ENCODE measurements at regions not wholly inside any gene's neighbourhood (a gene's known extent, or its start where the extent isn't known, plus 50 kb on each side); places are given as distances from the start of the nearest gene placed in this dataset.

- H3K4me3 ChIP-seq (ENCODE audit: control insufficient read depth, low read depth, low read length): no peak overlapping the region
- no peak for DNase-seq (ENCODE audit: low read depth)
Observed at GRCh38 chr4:179128299-179128698, 1686.1 kb upstream of the AGA start.

DNA sequence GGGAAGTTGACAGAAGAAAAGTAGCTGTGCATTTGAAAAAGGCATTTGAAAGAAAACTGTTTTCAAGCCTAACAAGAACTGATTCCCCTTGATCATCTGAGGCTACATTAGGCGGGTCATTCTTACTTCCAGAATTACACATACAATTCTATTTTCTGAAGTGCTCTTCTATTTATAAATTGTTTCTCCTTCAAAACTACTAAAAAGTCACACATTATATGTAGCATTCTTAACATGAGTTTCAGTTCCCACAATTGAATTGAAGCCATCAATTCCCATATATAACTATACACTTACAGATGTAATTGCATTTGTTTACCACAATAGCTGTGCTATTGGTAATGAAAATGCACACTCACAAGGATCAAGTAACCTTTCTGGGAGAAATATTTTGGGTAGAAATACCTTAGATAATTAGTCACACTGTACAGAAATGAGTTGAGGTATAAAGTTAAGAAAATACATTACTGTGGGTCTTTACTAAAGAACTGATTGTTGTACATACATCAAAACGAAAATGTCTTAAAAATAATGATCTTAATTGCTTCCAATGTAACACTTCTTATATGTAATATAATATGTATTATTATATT, 1688.0 kb upstream of the AGA start:
- no peak for DNase-seq (ENCODE audit: low read depth)
- TF ChIP-seq, protein P1, sequence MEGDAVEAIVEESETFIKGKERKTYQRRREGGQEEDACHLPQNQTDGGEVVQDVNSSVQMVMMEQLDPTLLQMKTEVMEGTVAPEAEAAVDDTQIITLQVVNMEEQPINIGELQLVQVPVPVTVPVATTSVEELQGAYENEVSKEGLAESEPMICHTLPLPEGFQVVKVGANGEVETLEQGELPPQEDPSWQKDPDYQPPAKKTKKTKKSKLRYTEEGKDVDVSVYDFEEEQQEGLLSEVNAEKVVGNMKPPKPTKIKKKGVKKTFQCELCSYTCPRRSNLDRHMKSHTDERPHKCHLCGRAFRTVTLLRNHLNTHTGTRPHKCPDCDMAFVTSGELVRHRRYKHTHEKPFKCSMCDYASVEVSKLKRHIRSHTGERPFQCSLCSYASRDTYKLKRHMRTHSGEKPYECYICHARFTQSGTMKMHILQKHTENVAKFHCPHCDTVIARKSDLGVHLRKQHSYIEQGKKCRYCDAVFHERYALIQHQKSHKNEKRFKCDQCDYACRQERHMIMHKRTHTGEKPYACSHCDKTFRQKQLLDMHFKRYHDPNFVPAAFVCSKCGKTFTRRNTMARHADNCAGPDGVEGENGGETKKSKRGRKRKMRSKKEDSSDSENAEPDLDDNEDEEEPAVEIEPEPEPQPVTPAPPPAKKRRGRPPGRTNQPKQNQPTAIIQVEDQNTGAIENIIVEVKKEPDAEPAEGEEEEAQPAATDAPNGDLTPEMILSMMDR (IDR thresholded peaks at IDR 0.05; ENCODE audit: control insufficient read depth, insufficient read depth, low read depth, low read length, missing control alignments): no peak
- no peak overlapping the region for H3K4me3 ChIP-seq (ENCODE audit: control insufficient read depth, low read depth, low read length)

More at GRCh38 chr4:179128299-179128698, 1686.1 kb upstream of the AGA start:
- TF ChIP-seq, protein P1 (IDR thresholded peaks at IDR 0.05; ENCODE audit: control insufficient read depth, insufficient read depth, low read depth, low read length, missing control alignments): no peak

GRCh38 chr4:179145746-179146525, 1703.7 kb upstream of the AGA start:
- TF ChIP-seq, protein P1 (IDR thresholded peaks at IDR 0.05; ENCODE audit: control insufficient read depth, insufficient read depth, low read depth, low read length, missing control alignments): no peak
- no peak overlapping the region for H3K4me3 ChIP-seq (ENCODE audit: control insufficient read depth, low read depth, low read length)
- no peak for DNase-seq (ENCODE audit: low read depth)

- no peak for DNase-seq (ENCODE audit: low read depth)
- H3K4me3 ChIP-seq (ENCODE audit: control insufficient read depth, low read depth, low read length): no peak overlapping the region
- TF ChIP-seq, protein P1 (IDR thresholded peaks at IDR 0.05; ENCODE audit: control insufficient read depth, insufficient read depth, low read depth, low read length, missing control alignments): no peak
Observed at GRCh38 chr4:179151770-179152169, 1709.5 kb upstream of the AGA start.

DNA sequence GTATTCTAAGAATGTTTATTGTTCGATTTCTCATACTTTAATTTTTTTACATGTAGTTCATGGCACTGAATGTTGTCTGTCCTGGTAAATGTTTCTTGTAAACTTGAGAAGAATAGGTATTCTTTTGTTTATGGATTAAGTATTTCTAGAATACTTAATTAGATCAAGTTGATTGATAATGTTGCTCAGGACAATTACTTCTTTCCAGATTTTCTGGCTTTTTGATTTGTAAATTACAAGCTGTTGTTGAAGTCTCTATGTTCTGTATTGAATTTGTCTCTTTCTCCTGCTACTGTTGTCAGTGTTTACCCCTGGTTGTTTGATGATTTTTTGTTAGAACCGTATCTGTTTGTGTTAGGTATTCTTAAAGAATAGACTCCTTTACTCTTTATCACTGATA, 1720.9 kb upstream of the AGA start:
- TF ChIP-seq, protein P1 (IDR thresholded peaks at IDR 0.05; ENCODE audit: control insufficient read depth, insufficient read depth, low read depth, low read length, missing control alignments): no peak
- no peak overlapping the region for H3K4me3 ChIP-seq (ENCODE audit: control insufficient read depth, low read depth, low read length)
- DNase-seq (ENCODE audit: low read depth): no peak

- TF ChIP-seq, protein P1 (IDR thresholded peaks at IDR 0.05; ENCODE audit: control insufficient read depth, insufficient read depth, low read depth, low read length, missing control alignments): no peak
- H3K4me3 ChIP-seq (ENCODE audit: control insufficient read depth, low read depth, low read length): no peak overlapping the region
- no peak for DNase-seq (ENCODE audit: low read depth)
Observed at GRCh38 chr4:179164267-179164999, 1722.2 kb upstream of the AGA start.

Data from AG09309 (cell line).